A549 (cell line): ENCODE measurements at regions not wholly inside any gene's neighbourhood (a gene's known extent, or its start where the extent isn't known, plus 50 kb on each side); places are given as distances from the start of the nearest gene placed in this dataset.
"Not testable (repeated sequence)": the region's sequence is repeated elsewhere in the genome, so short reads cannot be mapped to it uniquely, and the experiment has no call there.

Source experiments
- ATAC-seq, 2 experiments: fragments of 200-7000 bp in 1 of 2; fragments of >200 bp in 1 of 2; cut with Nextera tagmentation in 1 of 2; cut with Tn5 transposase in 1 of 2; 3 replicates each; pipeline versions ENCODE4 v1.8.0 to v1.9.1; 2018 to 2020; ENCODE audit warnings: mild to moderate bottlenecking in 1 of 2, moderate library complexity in 1 of 2
- CTCF ChIA-PET: fragments of 300-600 bp; sonication (Branson Sonifier 250); formaldehyde crosslinking; extraction: SDS; loops from one replicate; lab custom pipeline; 2021; ENCODE audit warnings: antibody characterized with exemption, inconsistent platforms; lab: Yijun Ruan, JAX
- POLR2A ChIA-PET: fragments of 350-600 bp; formaldehyde crosslinking; extraction: SDS; loops from one replicate; lab custom pipeline; 2021; ENCODE audit warnings: antibody characterized with exemption, inconsistent platforms; lab: Yijun Ruan, JAX
- DNase-seq, 2 experiments: peaks; one replicate each; pipeline versions ENCODE4 v3.0.0 to v3.0.0-alpha.2; 2011 to 2016; ENCODE audit warnings: low read depth in 1 of 2, low spot score in 1 of 2
- FAIRE-seq: peaks from 2 replicates; lab custom pipeline; 2011; peaks lifted over from hg19 to GRCh38; lab: Jason Lieb, UNC
- H3K27ac ChIP-seq, 2 experiments: fragments of >200 bp; sonication (Bioruptor Twin); formaldehyde crosslinking; 3 replicates each; pipeline ENCODE4 v1.5.1; 2016 to 2017
- H3K4me1 ChIP-seq: fragments of >200 bp; sonication (Bioruptor Twin); formaldehyde crosslinking; 3 replicates; pipeline ENCODE4 v1.6.1; 2016
- H3K4me2 ChIP-seq: fragments of >200 bp; sonication (Bioruptor Twin); formaldehyde crosslinking; 3 replicates; pipeline ENCODE4 v1.6.1; 2016
- H3K4me3 ChIP-seq: fragments of >200 bp; sonication (Bioruptor Twin); formaldehyde crosslinking; 3 replicates; pipeline ENCODE4 v1.5.1; 2016
- H3K9me3 ChIP-seq: fragments of >200 bp; sonication (Bioruptor Twin); formaldehyde crosslinking; 3 replicates; pipeline ENCODE4 v1.6.1; 2016
- ATOH8 ChIP-seq: fragments of 250-450 bp; sonication (Bioruptor Pico); IDR thresholded peaks from 2 replicates; pipeline ENCODE4 v1.5.0; 2020; ENCODE audit warnings: low read depth, mild to moderate bottlenecking, moderate library complexity
- BHLHE40 ChIP-seq: IDR thresholded peaks from 2 replicates; pipeline ENCODE4 v1.6.1; 2012; ENCODE audit warnings: low read depth, low read length, inconsistent platforms
- CBX2 ChIP-seq: fragments of 200-600 bp; sonication (generic); IDR thresholded peaks from 2 replicates; pipeline ENCODE4 v1.6.1; 2016; ENCODE audit warnings: low read depth, mild to moderate bottlenecking, borderline replicate concordance
- CBX8 ChIP-seq: fragments of 200-600 bp; sonication (generic); IDR thresholded peaks from 2 replicates; pipeline ENCODE4 v1.6.1; 2016
- CTCF ChIP-seq: fragments of >200 bp; sonication (Bioruptor Twin); formaldehyde crosslinking; IDR thresholded peaks from 3 replicates; pipeline ENCODE4 v1.5.1; 2016
- ELK1 ChIP-seq: fragments of 150-350 bp; IDR thresholded peaks from 2 replicates; pipeline ENCODE4 v1.6.1; 2014; ENCODE audit warnings: low read depth, mild to moderate bottlenecking, low read length
- EP300 ChIP-seq, 2 experiments: fragments of >200 bp; sonication (Bioruptor Twin); formaldehyde crosslinking; IDR thresholded peaks; 2 replicates in 1 of 2; 3 replicates in 1 of 2; pipeline ENCODE4 v1.6.1; 2016 to 2017
- ESRRA ChIP-seq: fragments of 150-350 bp; IDR thresholded peaks from 2 replicates; pipeline ENCODE4 v1.6.1; 2014; ENCODE audit warnings: mild to moderate bottlenecking, low read length, borderline replicate concordance
- FOSB ChIP-seq: fragments of 250-450 bp; sonication (Bioruptor Pico); IDR thresholded peaks from 2 replicates; pipeline ENCODE4 v1.5.0; 2020; ENCODE audit warnings: mild to moderate bottlenecking, moderate library complexity
- FOXS1 ChIP-seq: fragments of 250-450 bp; sonication (Bioruptor Pico); IDR thresholded peaks from 2 replicates; pipeline ENCODE4 v1.5.0; 2020; ENCODE audit warnings: mild to moderate bottlenecking, moderate library complexity
- HDAC2 ChIP-seq: fragments of 200-600 bp; sonication (generic); IDR thresholded peaks from 2 replicates; pipeline ENCODE4 v1.6.1; 2016
- HES2 ChIP-seq: fragments of >200 bp; sonication (Bioruptor Twin); formaldehyde crosslinking; IDR thresholded peaks from 2 replicates; pipeline ENCODE4 v1.6.1; 2016
- HEYL ChIP-seq: fragments of 250-450 bp; sonication (Bioruptor Pico); IDR thresholded peaks from 2 replicates; pipeline ENCODE4 v1.8.0; 2021; ENCODE audit warnings: mild to moderate bottlenecking, moderate library complexity
- HOXB13 ChIP-seq: fragments of 250-450 bp; sonication (Bioruptor Pico); IDR thresholded peaks from 2 replicates; pipeline ENCODE4 v1.5.0; 2020; ENCODE audit warnings: low read depth, mild to moderate bottlenecking, moderate library complexity
- JUN ChIP-seq, 2 experiments: fragments of >200 bp; sonication (Bioruptor Twin); formaldehyde crosslinking; IDR thresholded peaks; 2 replicates in 1 of 2; 3 replicates in 1 of 2; pipeline ENCODE4 v1.6.1; 2016 to 2017
- KDM1A ChIP-seq: fragments of 200-600 bp; sonication (generic); IDR thresholded peaks from 2 replicates; pipeline ENCODE4 v1.6.1; 2016; ENCODE audit warnings: low read depth, mild to moderate bottlenecking
- KDM5A ChIP-seq: fragments of 200-600 bp; sonication (generic); IDR thresholded peaks from 2 replicates; pipeline ENCODE4 v1.6.1; 2016; ENCODE audit warnings: antibody characterized with exemption, mild to moderate bottlenecking
- PBX3 ChIP-seq: IDR thresholded peaks from 2 replicates; pipeline ENCODE4 v1.6.1; 2012
- POLR2AphosphoS2 ChIP-seq: conservative IDR thresholded peaks from 2 replicates; pipeline ENCODE4 v1.6.1; 2012; ENCODE audit warnings: low read length, improper control_type of control experiment, inconsistent platforms
- RAD21 ChIP-seq, 2 experiments: fragments of >200 bp in 1 of 2; sonication (Bioruptor Twin) in 1 of 2; formaldehyde crosslinking in 1 of 2; IDR thresholded peaks in 1 of 2; conservative IDR thresholded peaks in 1 of 2; 2 replicates in 1 of 2; 3 replicates in 1 of 2; pipeline ENCODE4 v1.6.1; 2012 to 2018; ENCODE audit warnings: inconsistent platforms in 1 of 2
- SMC3 ChIP-seq: fragments of >200 bp; sonication (Bioruptor Twin); formaldehyde crosslinking; IDR thresholded peaks from 3 replicates; pipeline ENCODE4 v1.6.1; 2018; ENCODE audit warnings: inconsistent platforms
- SREBF2 ChIP-seq: fragments of 450-650 bp; IDR thresholded peaks from 2 replicates; pipeline ENCODE4 v1.6.1; 2014; ENCODE audit warnings: mild to moderate bottlenecking, moderate library complexity
- TFCP2L1 ChIP-seq: fragments of 250-450 bp; sonication (Bioruptor Pico); IDR thresholded peaks from 2 replicates; pipeline ENCODE4 v1.5.0; 2021; ENCODE audit warnings: mild to moderate bottlenecking
- TP53 ChIP-seq: fragments of 250-450 bp; sonication (Bioruptor Pico); IDR thresholded peaks from 2 replicates; pipeline ENCODE4 v1.5.0; 2021; ENCODE audit warnings: mild to moderate bottlenecking, moderate library complexity
- ZSCAN20 ChIP-seq: fragments of 250-450 bp; sonication (Bioruptor Pico); IDR thresholded peaks from 2 replicates; pipeline ENCODE4 v1.8.0; 2022; ENCODE audit warnings: mild to moderate bottlenecking, moderate library complexity
- WGBS: methylation state at CpG from one replicate; pipeline ENCODE4 v1.1.6; 2017; ENCODE audit errors: missing lambda C conversion rate; 5-methylcytosine and 5-hydroxymethylcytosine counted together

GRCh38 chr3:34678575-34678974, 880.1 kb downstream of the PDCD6IP start:
- 0 out of 3 replicates have a peak, but pooled peaks cover 2% of the 10 kb centered on the region for H3K4me1 ChIP-seq
- DNase-seq = no peak
- POLR2A ChIA-PET = no interaction called here
- TF ChIP-seq ESRRA (no peak), RAD21 (conservative IDR thresholded peaks at IDR 0.05 in 1 of 2, IDR thresholded peaks at IDR 0.05 in 1 of 2) (no peak), ZSCAN20 (no peak), ATOH8 (CRISPR knock-in tag) (no peak), HEYL (CRISPR knock-in tag) (no peak), KDM1A (no peak), HES2 (no peak), CBX8 (no peak), JUN (IDR thresholded peaks at IDR 0.05) (no peak), HDAC2 (no peak), TP53 (CRISPR knock-in tag) (no peak), FOXS1 (CRISPR knock-in tag) (no peak), SREBF2 (no peak), KDM5A (no peak), CBX2 (no peak)
- CTCF ChIA-PET = interaction anchor here (0.7 kb wide), 1 partner anchor 795 kb away, joined by 4 read pairs; no protein-coding TSS in a partner anchor
- FAIRE-seq = no peak
- no peaks in the 10 kb centered on the region; the same call in 2 of the 3 replicates for H3K9me3 ChIP-seq
- H3K4me3 ChIP-seq = no peak overlapping the region
- no peak overlapping the region for H3K27ac ChIP-seq
- no peak for ATAC-seq
- H3K4me2 ChIP-seq = no peak overlapping the region

- FAIRE-seq, H3K4me1 ChIP-seq, DNase-seq, POLR2A ChIA-PET, H3K4me3 ChIP-seq, H3K4me2 ChIP-seq, H3K9me3 ChIP-seq, H3K27ac ChIP-seq, ATAC-seq: not testable (repeated sequence)
- CTCF ChIA-PET = interaction anchor here (0.7 kb wide), 1 partner anchor 795 kb away, joined by 4 read pairs; no protein-coding TSS in a partner anchor
- 64% methylated on average over 1 of the region's 1 CpG for WGBS
These were observed 880.6 kb downstream of the PDCD6IP start for GRCh38 chr3:34679055-34679454.

GRCh38 chr3:34683851-34684250, 885.4 kb downstream of the PDCD6IP start:
- DNase-seq = peak; percentile 2 to 64
- WGBS = 14% methylated on average over 4 of the region's 4 CpGs
- no peak overlapping the region for H3K27ac ChIP-seq
- CTCF ChIA-PET = interaction anchor here (0.5 to 5.4 kb wide), 42 partner anchors 9 to 1741 kb away, joined by 3 to 116 read pairs (median 3); no protein-coding TSS in a partner anchor
- TF ChIP-seq KDM5A (no peak), BHLHE40 (no peak), CTCF (peak; percentile 69), HOXB13 (CRISPR knock-in tag) (no peak), POLR2AphosphoS2 (no peak), ESRRA (no peak), PBX3 (no peak), ELK1 (no peak), RAD21 (conservative IDR thresholded peaks at IDR 0.05 in 1 of 2, IDR thresholded peaks at IDR 0.05 in 1 of 2) (peak; percentile 82 to 87), CBX8 (no peak), TP53 (CRISPR knock-in tag) (no peak), FOXS1 (CRISPR knock-in tag) (no peak), SMC3 (peak; percentile 91), FOSB (no peak), EP300 (IDR thresholded peaks at IDR 0.05) (no peak), TFCP2L1 (CRISPR knock-in tag) (no peak)
- TF ChIP-seq, all 56 proteins: peak for 3
- no peak overlapping the region for H3K4me3 ChIP-seq
- H3K4me2 ChIP-seq = no peak overlapping the region
- no peaks in the 10 kb centered on the region for H3K4me1 ChIP-seq
- peak; percentile 88 to 94 for ATAC-seq
- no peaks in the 10 kb centered on the region; the same call in 2 of the 3 replicates for H3K9me3 ChIP-seq
- FAIRE-seq = peak; percentile 49
- POLR2A ChIA-PET = no interaction called here
